DND-41 (cell line): ENCODE measurements at regions not wholly inside any gene's neighbourhood (a gene's known extent, or its start where the extent isn't known, plus 50 kb on each side); places are given as distances from the start of the nearest gene placed in this dataset.

Source experiments
- CTCF ChIP-seq: IDR thresholded peaks from 2 replicates; pipeline ENCODE4 v1.5.1; 2012; ENCODE audit warnings: borderline replicate concordance, low read length, moderate library complexity, mild to moderate bottlenecking; ENCODE audit not compliant: poor library complexity, severe bottlenecking; ENCODE audit errors: extremely low read depth
- EZH2 ChIP-seq: IDR thresholded peaks from 3 replicates; pipeline ENCODE4 v1.6.1; 2012; ENCODE audit warnings: borderline replicate concordance, low read depth, mild to moderate bottlenecking, moderate library complexity, low read length, inconsistent platforms; ENCODE audit not compliant: severe bottlenecking

GRCh38 chr3:111301238-111301798 lies 229.7 kb downstream of the NECTIN3 start:
- TF ChIP-seq CTCF: no peak
- TF ChIP-seq EZH2: no peak
